Ecto neural progenitor cell (in vitro differentiated cells): ENCODE measurements at regions not wholly inside any gene's neighbourhood (a gene's known extent, or its start where the extent isn't known, plus 50 kb on each side); places are given as distances from the start of the nearest gene placed in this dataset.

Experiments used
- DNase-seq: peaks from one replicate; pipeline ENCODE4 v3.0.0-alpha.2; 2018; ENCODE audit warnings: low spot score

- no peak for DNase-seq
Observed at GRCh38 chr5:155068616-155069100, 55.1 kb downstream of the KIF4B start.

GRCh38 chr5:155069961-155070360, 56.4 kb downstream of the KIF4B start:
- DNase-seq, result no peak

- no peak for DNase-seq
Observed at GRCh38 chr5:155070781-155071180, 57.2 kb downstream of the KIF4B start.

- DNase-seq, result no peak
Observed at GRCh38 chr5:155076379-155076778, 62.8 kb downstream of the KIF4B start.

- DNase-seq, result no peak
Observed at GRCh38 chr5:155079698-155080097, 66.1 kb downstream of the KIF4B start.

- DNase-seq, result no peak
Observed at GRCh38 chr5:155080721-155081120, 67.2 kb downstream of the KIF4B start.

GRCh38 chr5:155081618-155082017, 68.1 kb downstream of the KIF4B start:
- DNase-seq, result no peak

GRCh38 chr5:155082401-155082800, 68.8 kb downstream of the KIF4B start:
- no peak for DNase-seq

GRCh38 chr5:155085282-155085989, 71.9 kb downstream of the KIF4B start:
- no peak for DNase-seq

- no peak for DNase-seq
Observed at GRCh38 chr5:155087036-155087435, 73.5 kb downstream of the KIF4B start.

- DNase-seq, result no peak
Observed at GRCh38 chr5:155088811-155089210, 75.3 kb downstream of the KIF4B start.

GRCh38 chr5:155089643-155090042, 76.1 kb downstream of the KIF4B start:
- no peak for DNase-seq

GRCh38 chr5:155091063-155091648, 77.6 kb downstream of the KIF4B start:
- no peak for DNase-seq

GRCh38 chr5:155091768-155092717, 78.5 kb downstream of the KIF4B start:
- DNase-seq, result no peak

- no peak for DNase-seq
Observed at GRCh38 chr5:155094455-155094854, 80.9 kb downstream of the KIF4B start.

GRCh38 chr5:155097995-155098394, 84.4 kb downstream of the KIF4B start:
- DNase-seq, result no peak

- DNase-seq, result no peak
Observed at GRCh38 chr5:155098433-155098832, 84.9 kb downstream of the KIF4B start.

GRCh38 chr5:155101697-155102096, 88.1 kb downstream of the KIF4B start:
- no peak for DNase-seq

- DNase-seq, result no peak
Observed at GRCh38 chr5:155103146-155103545, 89.6 kb downstream of the KIF4B start.

- DNase-seq, result no peak
Observed at GRCh38 chr5:155104441-155104840, 90.9 kb downstream of the KIF4B start.

- DNase-seq, result no peak
Observed at GRCh38 chr5:155106221-155106620, 92.7 kb downstream of the KIF4B start.

GRCh38 chr5:155113888-155114287, 100.3 kb downstream of the KIF4B start:
- no peak for DNase-seq

- no peak for DNase-seq
Observed at GRCh38 chr5:155114655-155115054, 101.1 kb downstream of the KIF4B start.
